ENCODE measurements at regions not wholly inside any gene's neighbourhood (a gene's known extent, or its start where the extent isn't known, plus 50 kb on each side); places are given as distances from the start of the nearest gene placed in this dataset.

- no peak for DNase-seq (ENCODE audit: low spot score)
- no peak for FAIRE-seq
These were observed 146.4 kb downstream of the LRIG2 start for GRCh38 chr1:113219377-113219776.

- DNase-seq (ENCODE audit: low spot score) (no peak), FAIRE-seq (no peak)
These were observed 146.8 kb downstream of the LRIG2 start for GRCh38 chr1:113219828-113220227.

- DNase-seq (ENCODE audit: low spot score) = no peak
- no peak for FAIRE-seq
These were observed 150.0 kb downstream of the LRIG2 start for GRCh38 chr1:113223040-113223439.

GRCh38 chr1:113223546-113223945, 150.5 kb downstream of the LRIG2 start:
- no peak for DNase-seq (ENCODE audit: low spot score)
- no peak for FAIRE-seq

- DNase-seq (ENCODE audit: low spot score) = peak; percentile 33
- FAIRE-seq = no peak
These were observed 153.2 kb downstream of the LRIG2 start for GRCh38 chr1:113226148-113226547.

- DNase-seq (ENCODE audit: low spot score) (no peak), FAIRE-seq (no peak)
These were observed 158.4 kb upstream of the MAGI3 start for GRCh38 chr1:113231866-113232265.

- peak; percentile 56 for FAIRE-seq
- no peak for DNase-seq (ENCODE audit: low spot score)
These were observed 156.9 kb upstream of the MAGI3 start for GRCh38 chr1:113233441-113233840.

- DNase-seq (ENCODE audit: low spot score) (no peak), FAIRE-seq (no peak)
These were observed 149.1 kb upstream of the MAGI3 start for GRCh38 chr1:113241237-113241636.

- DNase-seq (ENCODE audit: low spot score) (no peak), FAIRE-seq (no peak)
These were observed 147.8 kb upstream of the MAGI3 start for GRCh38 chr1:113242481-113242880.

- FAIRE-seq (no peak), DNase-seq (ENCODE audit: low spot score) (no peak)
These were observed 146.8 kb upstream of the MAGI3 start for GRCh38 chr1:113243529-113243928.

- FAIRE-seq (no peak), DNase-seq (ENCODE audit: low spot score) (no peak)
These were observed 146.0 kb upstream of the MAGI3 start for GRCh38 chr1:113244112-113244820.

- FAIRE-seq = no peak
- DNase-seq (ENCODE audit: low spot score) = no peak
These were observed 145.1 kb upstream of the MAGI3 start for GRCh38 chr1:113245252-113245651.

GRCh38 chr1:113246929-113247328, 143.4 kb upstream of the MAGI3 start:
- no peak for DNase-seq (ENCODE audit: low spot score)
- FAIRE-seq = no peak

- no peak for DNase-seq (ENCODE audit: low spot score)
- no peak for FAIRE-seq
These were observed 143.0 kb upstream of the MAGI3 start for GRCh38 chr1:113247355-113247754.

- no peak for DNase-seq (ENCODE audit: low spot score)
- FAIRE-seq = no peak
These were observed 142.5 kb upstream of the MAGI3 start for GRCh38 chr1:113247782-113248181.

- DNase-seq (ENCODE audit: low spot score) (no peak), FAIRE-seq (no peak)
These were observed 141.8 kb upstream of the MAGI3 start for GRCh38 chr1:113248494-113248893.

GRCh38 chr1:113250161-113250560, 140.2 kb upstream of the MAGI3 start:
- DNase-seq (ENCODE audit: low spot score) = no peak
- no peak for FAIRE-seq

- no peak for FAIRE-seq
- no peak for DNase-seq (ENCODE audit: low spot score)
These were observed 138.1 kb upstream of the MAGI3 start for GRCh38 chr1:113252166-113252565.

GRCh38 chr1:113253187-113253586, 137.1 kb upstream of the MAGI3 start:
- FAIRE-seq (no peak), DNase-seq (ENCODE audit: low spot score) (no peak)

GRCh38 chr1:113253590-113253989, 136.7 kb upstream of the MAGI3 start:
- no peak for DNase-seq (ENCODE audit: low spot score)
- no peak for FAIRE-seq

- no peak for FAIRE-seq
- no peak for DNase-seq (ENCODE audit: low spot score)
These were observed 135.1 kb upstream of the MAGI3 start for GRCh38 chr1:113255038-113255719.

GRCh38 chr1:113255720-113256347, 134.5 kb upstream of the MAGI3 start:
- peak; percentile 68 for FAIRE-seq

GRCh38 chr1:113256348-113256729, 134.0 kb upstream of the MAGI3 start:
- FAIRE-seq (no peak), DNase-seq (ENCODE audit: low spot score) (no peak)

More at GRCh38 chr1:113255720-113256347, 134.5 kb upstream of the MAGI3 start:
- no peak for DNase-seq (ENCODE audit: low spot score)
